HG02571 (cell line): ENCODE measurements at regions not wholly inside any gene's neighbourhood (a gene's known extent, or its start where the extent isn't known, plus 50 kb on each side); places are given as distances from the start of the nearest gene placed in this dataset.
"Not testable (repeated sequence)": the region's sequence is repeated elsewhere in the genome, so short reads cannot be mapped to it uniquely, and the experiment has no call there.

Experiments used
- ATAC-seq: cut with Tn5 transposase; IDR thresholded peaks from one replicate; pipeline ENCODE4 v1.9.1; 2021; ENCODE audit warnings: mild to moderate bottlenecking, moderate library complexity; ENCODE audit not compliant: unreplicated experiment

DNA sequence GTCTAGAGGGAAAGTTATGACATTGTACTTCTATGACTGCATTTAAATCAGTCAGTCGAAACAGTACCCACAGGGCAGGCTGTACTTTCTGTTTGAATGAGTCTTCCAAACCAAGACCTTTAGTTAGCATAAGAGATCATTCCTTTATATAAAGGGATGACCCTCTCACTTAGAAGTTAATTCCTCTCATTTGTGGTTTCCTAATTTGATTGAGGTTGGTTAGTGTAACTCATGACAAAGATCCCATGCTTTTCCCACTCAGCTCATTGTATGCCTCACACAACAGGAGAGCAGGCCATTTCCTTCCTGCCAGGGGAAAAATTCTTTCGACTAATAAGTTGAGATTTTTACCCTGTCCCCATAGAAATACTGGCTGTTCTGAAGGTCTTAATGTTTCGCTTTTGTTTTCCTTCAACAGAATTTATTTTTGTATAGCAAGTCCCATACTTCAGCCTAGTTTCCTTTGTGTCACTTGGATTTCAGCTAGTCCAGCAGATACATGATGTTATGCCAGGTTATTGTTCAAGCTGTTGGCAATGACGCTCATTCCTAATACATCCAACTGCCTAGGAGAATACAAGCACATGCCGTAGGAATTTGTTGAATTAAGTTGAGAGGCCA lies 500.7 kb downstream of the SPATA31D1 start:
- no peak for ATAC-seq

- no peak for ATAC-seq
These were observed 501.5 kb downstream of the SPATA31D1 start for GRCh38 chr9:82490019-82490499.

DNA sequence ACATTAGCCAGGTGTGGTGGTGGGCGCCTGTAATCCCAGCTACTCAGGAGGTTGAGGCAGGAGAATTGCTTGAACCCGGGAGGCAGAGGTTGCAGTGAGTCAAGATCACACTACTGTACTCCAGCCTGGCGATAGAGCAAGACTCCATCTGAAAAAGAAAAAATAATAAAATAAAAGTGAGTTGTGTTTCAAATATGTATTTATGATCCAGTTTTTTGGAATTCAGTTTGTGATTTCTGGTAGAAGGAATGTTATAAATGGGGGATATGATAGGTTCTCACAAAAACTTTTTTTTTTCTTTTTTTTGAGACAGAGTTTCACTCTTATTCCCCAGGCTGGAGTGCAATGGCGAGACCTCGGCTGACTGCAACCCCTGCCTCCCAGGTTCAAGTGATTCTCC lies 502.2 kb downstream of the SPATA31D1 start:
- not testable (repeated sequence) for ATAC-seq

- no peak for ATAC-seq
These were observed 503.0 kb downstream of the SPATA31D1 start for GRCh38 chr9:82491604-82492003.

- no peak for ATAC-seq
These were observed 503.7 kb downstream of the SPATA31D1 start for GRCh38 chr9:82492274-82492673.

DNA sequence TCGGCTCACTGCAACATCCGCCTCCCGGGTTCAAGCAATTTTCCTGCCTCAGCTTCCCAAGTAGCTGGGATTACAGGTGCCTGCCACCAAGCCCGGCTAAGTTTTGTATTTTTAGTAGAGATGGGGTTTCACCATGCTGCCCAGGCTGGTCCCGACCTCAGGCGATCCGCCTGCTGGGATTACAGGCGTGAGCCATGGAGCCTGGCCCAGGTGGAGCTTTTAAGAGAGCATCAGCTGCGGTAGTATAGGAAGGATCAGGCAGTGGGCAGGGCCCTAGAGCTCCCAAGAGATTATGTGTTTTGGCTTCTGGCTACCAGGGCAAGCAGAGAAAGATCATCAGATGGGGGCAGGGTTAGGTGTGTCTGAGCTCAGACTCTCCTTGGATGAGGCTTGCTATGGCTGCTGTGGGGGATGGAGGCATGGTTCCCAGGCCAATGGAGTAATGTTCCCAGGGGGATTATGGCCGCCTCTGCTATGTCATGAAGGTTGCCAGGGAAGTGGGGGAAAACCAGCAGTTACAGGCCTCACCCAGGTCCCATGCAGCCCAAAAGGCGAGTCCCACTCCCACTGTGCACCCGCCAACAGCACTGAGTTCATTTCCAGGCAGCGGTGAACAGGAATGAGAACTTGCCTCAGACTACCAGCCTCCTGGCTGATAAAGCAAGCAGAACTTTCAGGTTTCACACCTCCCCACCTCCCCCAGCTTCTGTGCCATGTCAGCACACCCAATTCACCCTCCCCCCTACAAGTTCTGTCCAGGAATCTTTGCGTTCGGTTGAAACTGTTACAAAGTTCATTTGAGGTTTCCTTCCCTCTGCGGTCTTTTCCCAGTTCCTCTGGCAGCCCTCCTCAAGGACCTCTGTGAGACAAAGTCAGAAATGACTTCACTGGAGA lies 507.6 kb downstream of the SPATA31D1 start:
- ATAC-seq: no peak

DNA sequence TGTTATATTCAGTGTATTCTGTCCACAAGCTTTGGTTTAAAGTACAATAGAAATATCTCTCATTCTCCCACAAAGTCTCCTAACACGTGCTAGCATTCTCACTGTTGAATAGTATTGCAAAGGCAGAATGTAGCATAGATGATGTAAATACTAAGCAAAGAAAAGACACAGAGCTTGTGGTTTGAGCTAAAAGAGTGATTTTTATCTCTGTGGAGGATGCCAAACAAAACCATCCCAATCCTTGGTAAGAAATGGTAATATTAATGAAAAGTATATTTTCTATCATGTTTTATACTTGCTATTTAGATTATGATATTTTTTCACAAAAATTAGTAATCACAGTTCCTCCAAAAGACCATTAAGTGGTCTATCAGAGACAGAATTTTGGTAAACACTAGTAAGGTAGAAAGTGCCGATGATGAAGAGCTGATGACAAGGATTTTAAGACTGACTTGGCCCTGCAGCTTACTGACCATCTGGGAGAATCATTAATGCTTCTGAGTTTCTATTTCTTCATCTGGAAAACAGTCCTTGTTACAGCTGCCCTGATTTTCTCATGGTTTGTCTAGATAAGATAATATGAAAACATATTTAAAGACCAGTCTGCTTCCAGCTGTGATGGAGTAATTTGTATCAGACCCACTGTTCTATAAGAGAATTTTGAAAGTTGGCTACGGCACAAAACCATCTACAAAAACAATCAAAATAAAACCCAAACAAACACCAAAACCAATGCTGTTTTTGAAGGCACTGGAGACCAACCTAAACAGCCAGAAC lies 510.2 kb downstream of the SPATA31D1 start:
- ATAC-seq: no peak

GRCh38 chr9:82499337-82499736 lies 510.8 kb downstream of the SPATA31D1 start:
- no peak for ATAC-seq

DNA sequence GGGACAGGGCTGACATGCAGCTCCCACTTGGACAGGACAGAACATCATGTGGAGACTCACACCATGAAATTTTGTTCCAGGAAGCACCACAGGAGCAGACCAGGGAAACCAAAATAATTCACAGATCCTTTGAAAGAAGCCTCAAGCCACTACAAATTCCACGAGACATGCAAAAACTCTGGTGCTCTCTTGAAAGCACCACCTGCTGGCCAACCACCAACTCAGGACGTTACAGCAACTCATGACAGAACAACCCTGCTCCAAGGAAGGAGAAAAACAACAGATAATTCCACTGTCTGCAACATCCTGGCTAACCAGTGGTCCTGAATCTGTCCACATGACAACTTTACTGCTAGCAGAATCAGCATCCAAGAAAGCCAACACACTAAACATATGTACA lies 516.0 kb downstream of the SPATA31D1 start:
- ATAC-seq: no peak

GRCh38 chr9:82511626-82512025 lies 523.1 kb downstream of the SPATA31D1 start:
- ATAC-seq: no peak

GRCh38 chr9:82512728-82513127 lies 524.2 kb downstream of the SPATA31D1 start:
- ATAC-seq: no peak

DNA sequence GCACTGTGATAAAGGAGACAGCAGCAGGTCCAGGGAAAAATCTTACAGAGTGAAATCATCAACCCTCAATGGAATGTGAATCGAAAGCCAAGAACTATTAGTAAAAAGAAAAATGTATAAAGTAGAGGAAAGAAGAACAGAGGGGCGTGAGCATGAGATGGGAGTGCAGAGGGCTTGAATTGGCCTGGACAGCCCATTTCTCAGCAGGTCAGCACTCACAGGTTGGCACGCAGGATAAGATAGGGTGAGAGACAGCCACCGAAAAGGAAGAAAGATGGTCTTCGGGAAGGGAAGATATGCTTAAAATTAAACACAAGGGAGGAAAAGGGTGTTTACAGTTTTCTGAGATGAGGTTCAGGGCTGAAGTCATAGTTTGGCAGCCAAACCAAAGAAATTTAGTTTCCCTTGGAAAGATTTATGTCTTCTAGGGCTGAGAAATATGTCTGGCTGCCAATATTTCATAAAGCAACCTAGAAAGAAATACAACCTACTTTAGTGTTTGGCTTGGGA lies 524.7 kb downstream of the SPATA31D1 start:
- no peak for ATAC-seq

- ATAC-seq: no peak
These were observed 525.6 kb downstream of the SPATA31D1 start for GRCh38 chr9:82513976-82514735.

GRCh38 chr9:82518868-82519267 lies 530.3 kb downstream of the SPATA31D1 start:
- ATAC-seq: no peak

- no peak for ATAC-seq
These were observed 530.8 kb downstream of the SPATA31D1 start for GRCh38 chr9:82519332-82519731.

- ATAC-seq: no peak
These were observed 535.8 kb downstream of the SPATA31D1 start for GRCh38 chr9:82524407-82524806.

DNA sequence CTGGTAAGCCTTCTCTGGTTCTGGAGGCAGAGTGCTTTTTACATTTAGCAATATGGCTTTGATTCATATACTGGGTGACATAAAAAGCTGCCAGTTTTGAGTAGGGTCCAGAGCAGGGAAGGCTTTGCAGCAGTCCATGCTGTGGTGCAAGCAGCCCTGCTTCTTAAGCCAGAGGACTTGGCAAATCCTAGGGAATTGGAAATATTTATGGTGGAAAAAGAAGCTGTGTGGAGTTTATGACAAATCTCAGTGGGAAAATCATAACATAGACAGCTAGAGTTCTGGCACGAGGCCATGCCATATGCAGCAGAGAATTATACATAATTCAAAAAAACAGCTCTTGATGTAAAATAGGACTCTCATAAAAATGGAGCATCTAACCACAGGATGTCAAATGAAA lies 536.4 kb downstream of the RASEF start:
- no peak for ATAC-seq

DNA sequence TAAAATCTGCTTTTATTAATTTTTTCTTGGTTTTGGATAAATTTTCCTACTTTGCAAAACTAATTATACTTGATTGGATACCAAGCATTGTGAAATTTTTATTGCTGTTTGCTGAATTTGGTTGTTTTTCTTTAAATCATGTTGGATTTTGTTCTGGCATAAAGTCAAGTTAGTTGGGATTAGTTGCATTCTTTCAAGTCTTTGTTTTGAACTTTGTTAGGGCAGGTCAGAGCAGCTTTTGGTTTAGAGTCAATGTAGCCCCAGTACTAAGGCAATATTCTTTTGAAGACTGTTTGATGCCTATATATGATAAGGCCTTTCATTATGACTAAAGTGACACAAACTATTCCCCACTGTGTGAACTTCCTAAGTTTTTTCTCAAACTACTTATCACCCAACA lies 531.1 kb downstream of the RASEF start:
- ATAC-seq: no peak

DNA sequence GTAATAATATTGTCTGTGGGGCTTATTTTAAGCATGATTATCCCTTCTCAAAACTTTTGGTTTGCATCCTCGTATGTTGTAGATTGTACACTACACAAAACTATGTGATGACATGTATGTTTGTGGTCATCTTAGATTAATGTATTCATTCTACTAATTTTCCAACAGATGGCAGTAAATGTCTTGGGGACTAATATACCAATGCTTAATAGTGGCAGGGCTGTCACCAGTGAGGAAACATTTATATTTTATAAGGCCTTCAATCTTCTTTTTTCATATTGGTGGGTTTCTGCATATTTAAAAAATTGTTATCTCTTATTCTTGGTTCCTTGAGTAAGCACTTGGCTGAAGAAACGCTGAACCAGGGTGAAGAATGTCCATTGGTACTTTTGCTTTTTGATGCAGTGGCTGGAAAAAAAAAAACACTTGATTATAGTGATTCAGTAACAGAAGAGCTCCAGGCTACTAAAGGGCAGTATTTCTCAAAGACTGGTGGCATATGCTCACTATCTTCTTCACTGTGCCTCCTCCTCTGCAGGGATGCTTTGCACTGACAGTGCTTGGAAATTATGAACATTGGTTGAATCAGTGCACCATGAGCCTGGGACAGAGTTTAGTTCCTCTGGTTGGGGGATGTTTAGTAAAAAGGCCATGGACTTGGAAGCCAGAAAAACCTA lies 530.3 kb downstream of the RASEF start:
- ATAC-seq: no peak

DNA sequence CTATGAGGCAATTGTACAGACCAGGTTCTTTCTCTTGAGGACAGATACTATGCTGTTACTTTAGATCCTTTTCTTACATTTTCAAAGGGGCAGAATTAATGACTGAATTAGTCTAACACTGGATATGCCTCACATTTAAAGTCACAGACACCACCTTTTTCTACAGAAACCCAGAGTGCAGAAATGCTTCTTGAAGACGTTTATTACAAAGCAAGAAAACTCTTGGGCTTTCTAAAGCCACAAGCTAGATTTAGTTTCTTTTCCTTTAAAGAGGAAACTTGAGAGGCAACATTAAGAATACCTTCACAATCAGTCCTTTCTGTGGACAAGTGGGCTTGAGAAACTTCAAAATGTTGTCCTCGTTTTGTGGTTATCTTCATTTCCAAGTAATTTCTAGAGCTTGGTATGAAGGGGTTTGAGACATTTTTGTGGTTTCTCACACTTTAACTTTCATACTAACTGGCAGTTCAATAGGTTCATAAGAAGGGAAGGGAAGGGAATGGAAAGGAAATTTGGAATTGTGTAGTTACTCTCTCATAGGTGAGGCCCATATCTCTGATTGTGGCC lies 527.4 kb downstream of the RASEF start:
- ATAC-seq: no peak
